PC-9 (cell line): ENCODE measurements at regions not wholly inside any gene's neighbourhood (a gene's known extent, or its start where the extent isn't known, plus 50 kb on each side); places are given as distances from the start of the nearest gene placed in this dataset.

Experiments used
- BruUV-seq: library from RNA; stranded (reverse); fragments of 400-500 nt; replicated peaks from 2 replicates; lab custom pipeline; 2021; lab: Mats Ljungman, UMichigan
- CTCF ChIA-PET: fragments of 300-600 bp; sonication (Branson Sonifier 250); formaldehyde crosslinking; loops from one replicate; lab custom pipeline; 2022; ENCODE audit warnings: antibody characterized with exemption; lab: Charles Lee
- POLR2A ChIA-PET: fragments of 300-600 bp; sonication (Branson Sonifier 250); formaldehyde crosslinking; loops from one replicate; lab custom pipeline; 2022; ENCODE audit warnings: antibody characterized with exemption; ENCODE audit not compliant: unreplicated experiment; lab: Charles Lee
- DNase-seq, 2 experiments: peaks; one replicate each; pipeline versions ENCODE4 v3.0.0 to v3.0.0-alpha.2; 2015 to 2022; ENCODE audit warnings: mixed read lengths in 1 of 2
- H2AFZ ChIP-seq: fragments of 200-600 bp; sonication (generic); 2 replicates; pipeline ENCODE4 v1.8.1; 2017; ENCODE audit warnings: antibody characterized with exemption
- H3F3A ChIP-seq: fragments of 200-600 bp; sonication (generic); 2 replicates; pipeline ENCODE4 v1.8.1; 2017; ENCODE audit warnings: antibody characterized with exemption, mild to moderate bottlenecking, low read depth; ENCODE audit not compliant: insufficient read depth
- H3K27ac ChIP-seq: fragments of 200-600 bp; sonication (generic); 2 replicates; pipeline ENCODE4 v1.6.1; 2016; ENCODE audit warnings: mixed run types
- H3K27me3 ChIP-seq: fragments of 200-600 bp; sonication (generic); 2 replicates; pipeline ENCODE4 v1.6.1; 2016; ENCODE audit warnings: low read depth, mixed run types; ENCODE audit not compliant: insufficient read depth
- H3K36me3 ChIP-seq: fragments of 200-600 bp; sonication (generic); 2 replicates; pipeline ENCODE4 v1.6.1; 2016; ENCODE audit warnings: low read depth, mixed run types
- H3K4me1 ChIP-seq: fragments of 200-600 bp; sonication (generic); replicated peaks from 2 replicates; pipeline ENCODE4 v1.6.1; 2016; ENCODE audit warnings: mixed run types; ENCODE audit not compliant: insufficient read depth
- H3K4me2 ChIP-seq: fragments of 200-600 bp; sonication (generic); 2 replicates; pipeline ENCODE4 v1.6.1; 2017; ENCODE audit warnings: mixed run types
- H3K4me3 ChIP-seq: fragments of 200-600 bp; sonication (generic); 2 replicates; pipeline ENCODE4 v1.6.1; 2016; ENCODE audit warnings: mixed run types
- H3K79me2 ChIP-seq: fragments of 200-600 bp; sonication (generic); 2 replicates; pipeline ENCODE4 v1.6.1; 2017; ENCODE audit warnings: low read depth, mixed run types
- H3K9me2 ChIP-seq: fragments of 200-600 bp; sonication (generic); 2 replicates; pipeline ENCODE4 v1.8.1; 2017; ENCODE audit warnings: mild to moderate bottlenecking; ENCODE audit not compliant: insufficient read depth
- H3K9me3 ChIP-seq: fragments of 200-600 bp; sonication (generic); 2 replicates; pipeline ENCODE4 v1.8.1; 2016; ENCODE audit warnings: low read depth; ENCODE audit not compliant: insufficient read depth
- H4K20me1 ChIP-seq: fragments of 200-600 bp; sonication (generic); 2 replicates; pipeline ENCODE4 v1.8.1; 2017; ENCODE audit not compliant: insufficient read depth
- EZH2 ChIP-seq: fragments of 200-600 bp; sonication (generic); IDR thresholded peaks from 2 replicates; pipeline ENCODE4 v1.8.0; 2017; ENCODE audit warnings: antibody characterized with exemption, low read depth
- intact Hi-C: fragments of 100-400 bp; cut with micrococcal nuclease; formaldehyde crosslinking; loops from one replicate; pipeline ENCODE4 v1.10.0; 2022; ENCODE audit not compliant: unreplicated experiment
- TF ChIP-seq, protein P1 (sequence below): fragments of 200-600 bp; sonication (generic); conservative IDR thresholded peaks from 2 replicates; pipeline ENCODE4 v1.6.1; 2017; ENCODE audit warnings: mixed run types, antibody characterized with exemption, mild to moderate bottlenecking, moderate library complexity

DNA sequence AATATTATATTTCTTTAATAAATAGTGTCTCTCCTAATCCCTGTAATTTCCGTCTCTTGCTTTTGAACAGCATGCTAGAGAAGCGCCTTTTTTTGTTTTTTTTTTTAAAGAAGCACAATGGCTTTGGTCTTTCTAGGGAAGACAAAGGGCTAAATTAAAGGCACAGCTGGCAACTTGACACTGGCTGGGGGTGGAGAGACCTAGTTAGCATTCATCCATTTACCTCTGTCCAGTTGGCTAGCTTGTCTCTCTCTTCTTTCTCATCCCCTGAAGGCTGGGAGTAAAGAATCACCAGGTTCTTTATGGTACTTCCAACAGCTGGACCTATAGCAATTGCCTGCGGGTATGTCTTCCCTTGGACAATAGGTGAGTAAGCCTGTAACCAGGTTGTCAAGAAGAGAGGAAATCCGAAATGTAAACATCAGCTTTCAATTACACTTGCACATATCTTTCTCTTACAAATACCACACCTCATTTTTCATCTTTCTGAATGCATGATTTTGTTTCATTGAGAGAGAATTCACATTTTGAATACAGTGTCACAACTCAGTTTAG lies 178.4 kb upstream of the GPR101 start:
- DNase-seq: no peak
- CTCF ChIA-PET: no interaction called here
- Histone ChIP-seq H4K20me1 (no peaks in the 10 kb centered on the region), H3F3A (no peaks in the 10 kb centered on the region), H3K79me2 (no peaks in the 10 kb centered on the region), H3K27me3 (peaks cover 8% of the 10 kb centered on the region; the same call in 1 of the 2 replicates), H3K9me2 (no peaks in the 10 kb centered on the region), H3K4me3 (no peak overlapping the region), H3K4me2 (no peak overlapping the region), H3K4me1 (no peaks in the 10 kb centered on the region), H3K27ac (no peak overlapping the region), H3K36me3 (no peaks in the 10 kb centered on the region), H3K9me3 (no peaks in the 10 kb centered on the region), H2AFZ (no peak overlapping the region)
- POLR2A ChIA-PET: no interaction called here
- TF ChIP-seq, protein P1, sequence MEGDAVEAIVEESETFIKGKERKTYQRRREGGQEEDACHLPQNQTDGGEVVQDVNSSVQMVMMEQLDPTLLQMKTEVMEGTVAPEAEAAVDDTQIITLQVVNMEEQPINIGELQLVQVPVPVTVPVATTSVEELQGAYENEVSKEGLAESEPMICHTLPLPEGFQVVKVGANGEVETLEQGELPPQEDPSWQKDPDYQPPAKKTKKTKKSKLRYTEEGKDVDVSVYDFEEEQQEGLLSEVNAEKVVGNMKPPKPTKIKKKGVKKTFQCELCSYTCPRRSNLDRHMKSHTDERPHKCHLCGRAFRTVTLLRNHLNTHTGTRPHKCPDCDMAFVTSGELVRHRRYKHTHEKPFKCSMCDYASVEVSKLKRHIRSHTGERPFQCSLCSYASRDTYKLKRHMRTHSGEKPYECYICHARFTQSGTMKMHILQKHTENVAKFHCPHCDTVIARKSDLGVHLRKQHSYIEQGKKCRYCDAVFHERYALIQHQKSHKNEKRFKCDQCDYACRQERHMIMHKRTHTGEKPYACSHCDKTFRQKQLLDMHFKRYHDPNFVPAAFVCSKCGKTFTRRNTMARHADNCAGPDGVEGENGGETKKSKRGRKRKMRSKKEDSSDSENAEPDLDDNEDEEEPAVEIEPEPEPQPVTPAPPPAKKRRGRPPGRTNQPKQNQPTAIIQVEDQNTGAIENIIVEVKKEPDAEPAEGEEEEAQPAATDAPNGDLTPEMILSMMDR: no peak
- TF ChIP-seq EZH2: no peak
- BruUV-seq: no TSS peak
- intact Hi-C loops: no loop called here

- ChIA-PET CTCF (no interaction called here), POLR2A (no interaction called here)
- no peaks in the 10 kb centered on the region for H3K4me1 ChIP-seq
- no peaks in the 10 kb centered on the region for H3K9me2 ChIP-seq
- H3F3A ChIP-seq: no peaks in the 10 kb centered on the region
- no peaks in the 10 kb centered on the region for H4K20me1 ChIP-seq
- no peaks in the 10 kb centered on the region for H3K79me2 ChIP-seq
- H3K9me3 ChIP-seq: no peaks in the 10 kb centered on the region
- H3K4me2 ChIP-seq: no peak overlapping the region
- DNase-seq: no peak
- no TSS peak for BruUV-seq
- H3K36me3 ChIP-seq: no peaks in the 10 kb centered on the region
- H2AFZ ChIP-seq: no peak overlapping the region
- H3K27me3 ChIP-seq: 0 out of 2 replicates have a peak, but pooled peaks cover 2% of the 10 kb centered on the region
- no peak overlapping the region for H3K27ac ChIP-seq
- intact Hi-C loops: no loop called here
- no peak overlapping the region for H3K4me3 ChIP-seq
- no peak for TF ChIP-seq EZH2
- TF ChIP-seq, protein P1: no peak
Observed at GRCh38 chrX:137198040-137198439, 164.2 kb upstream of the GPR101 start.

- H4K20me1 ChIP-seq: no peaks in the 10 kb centered on the region
- H3K4me1 ChIP-seq: no peaks in the 10 kb centered on the region
- no peaks in the 10 kb centered on the region for H3K36me3 ChIP-seq
- TF ChIP-seq, protein P1: no peak
- TF ChIP-seq EZH2: no peak
- no peaks in the 10 kb centered on the region for H3K79me2 ChIP-seq
- no TSS peak for BruUV-seq
- no peak overlapping the region for H3K4me3 ChIP-seq
- H3K27me3 ChIP-seq: 0 out of 2 replicates have a peak, but pooled peaks cover 2% of the 10 kb centered on the region
- no peaks in the 10 kb centered on the region for H3K9me3 ChIP-seq
- CTCF ChIA-PET: no interaction called here
- H3F3A ChIP-seq: no peaks in the 10 kb centered on the region
- H3K9me2 ChIP-seq: no peaks in the 10 kb centered on the region
- no peak overlapping the region for H3K4me2 ChIP-seq
- H3K27ac ChIP-seq: no peak overlapping the region
- POLR2A ChIA-PET: no interaction called here
- no peak for DNase-seq
- intact Hi-C loops: no loop called here
- H2AFZ ChIP-seq: no peak overlapping the region
Observed at GRCh38 chrX:137195991-137196390, 162.2 kb upstream of the GPR101 start.
